Activated T-cell treated with anti-CD3 and anti-CD28 coated beads, Interleukin-2, amount 50 U/mL, for 4 hours (primary cell): ENCODE measurements at regions not wholly inside any gene's neighbourhood (a gene's known extent, or its start where the extent isn't known, plus 50 kb on each side); places are given as distances from the start of the nearest gene placed in this dataset.
"Not testable (repeated sequence)": the region's sequence is repeated elsewhere in the genome, so short reads cannot be mapped to it uniquely, and the experiment has no call there.

Experiments used
- ATAC-seq, 2 donors: fragments of 200-7000 bp; cut with Tn5 transposase; one replicate each; pipeline ENCODE4 v1.10.0; 2021
- DNase-seq: peaks from one replicate; pipeline ENCODE4 v3.0.0-alpha.2; 2020
- H3K27me3 Mint-ChIP-seq: one replicate; pipeline ENCODE4 v1.8.0; 2021; ENCODE audit warnings: low read depth, mixed read lengths
- H3K36me3 Mint-ChIP-seq: one replicate; pipeline ENCODE4 v1.8.0; 2022; ENCODE audit warnings: mixed read lengths; ENCODE audit not compliant: insufficient read depth
- H3K4me1 Mint-ChIP-seq: one replicate; pipeline ENCODE4 v1.8.0; 2021; ENCODE audit warnings: low read depth, mixed read lengths
- H3K4me3 Mint-ChIP-seq: one replicate; pipeline ENCODE4 v1.8.0; 2021; ENCODE audit warnings: mild to moderate bottlenecking, moderate library complexity, mixed read lengths
- H3K9me3 Mint-ChIP-seq: one replicate; pipeline ENCODE4 v1.8.0; 2021; ENCODE audit warnings: mixed read lengths

DNA sequence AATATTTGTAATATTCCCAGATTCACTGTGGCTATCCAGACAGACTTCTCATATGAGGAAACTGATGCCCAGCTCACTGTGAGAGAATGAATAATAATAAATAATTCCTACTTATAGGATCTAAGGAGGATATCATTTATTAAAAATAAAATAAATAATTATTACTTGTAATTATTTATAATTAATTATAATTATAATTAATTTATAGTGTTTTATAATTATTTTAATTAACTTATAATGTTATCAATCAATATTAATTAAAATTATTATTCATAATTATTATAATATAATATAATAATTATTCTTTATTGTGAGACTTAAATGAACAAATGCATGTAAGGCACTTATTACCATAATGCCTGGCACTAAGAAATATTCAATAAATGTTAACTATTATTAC lies 192.8 kb downstream of the GALC start:
- no peaks in the 10 kb centered on the region for H3K36me3 Mint-ChIP-seq
- no peaks in the 10 kb centered on the region for H3K9me3 Mint-ChIP-seq
- peaks cover 1% of the 10 kb centered on the region for H3K27me3 Mint-ChIP-seq
- DNase-seq (no peak), ATAC-seq (no peak)
- no peaks in the 10 kb centered on the region for H3K4me1 Mint-ChIP-seq
- no peak overlapping the region for H3K4me3 Mint-ChIP-seq

DNA sequence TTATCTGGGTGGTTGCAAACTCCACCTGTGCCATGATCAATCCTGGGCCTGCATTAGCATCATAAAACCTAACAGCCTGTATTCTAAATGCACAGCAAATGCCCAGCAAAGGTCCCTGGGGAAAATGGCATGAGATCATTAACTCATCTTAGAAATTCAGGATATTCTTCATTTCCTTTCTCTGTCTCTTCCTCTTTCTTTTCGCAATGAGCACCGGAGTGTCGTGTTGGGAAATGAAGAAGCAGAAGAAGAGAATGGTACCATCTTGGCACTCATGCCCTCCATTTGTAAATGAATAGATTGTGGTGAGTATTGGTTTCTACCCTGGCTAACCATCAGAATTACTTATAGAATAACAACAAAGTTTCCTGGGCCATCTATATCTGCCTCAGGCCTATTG lies 193.6 kb downstream of the GALC start:
- DNase-seq (no peak), ATAC-seq (no peak)
- Mint-ChIP-seq H3K27me3 (no peaks in the 10 kb centered on the region), H3K36me3 (no peaks in the 10 kb centered on the region), H3K9me3 (no peaks in the 10 kb centered on the region), H3K4me1 (no peaks in the 10 kb centered on the region), H3K4me3 (no peak overlapping the region)

DNA sequence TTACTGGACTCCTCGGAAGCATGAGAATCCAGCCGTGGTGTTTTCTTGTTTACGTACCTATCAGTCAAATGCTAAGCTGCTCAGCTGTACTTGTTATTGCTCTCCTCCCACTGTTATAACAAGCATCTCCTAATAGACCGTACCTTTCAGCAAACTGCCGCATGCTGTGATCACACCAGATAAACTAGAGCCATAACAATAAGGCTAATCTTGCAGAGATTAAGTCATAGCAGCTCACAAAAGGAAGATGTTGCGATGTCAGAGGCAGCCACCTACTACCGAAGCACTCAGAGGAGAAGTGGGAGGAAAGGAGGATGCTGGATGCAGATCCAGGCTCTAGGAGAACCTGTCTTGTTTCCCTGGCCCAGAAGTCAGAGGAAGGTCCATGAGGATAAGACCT lies 196.0 kb downstream of the GALC start:
- ATAC-seq (no peak), DNase-seq (no peak)
- Mint-ChIP-seq H3K36me3 (no peaks in the 10 kb centered on the region), H3K27me3 (no peaks in the 10 kb centered on the region), H3K4me3 (no peak overlapping the region), H3K9me3 (no peaks in the 10 kb centered on the region), H3K4me1 (no peaks in the 10 kb centered on the region)

DNA sequence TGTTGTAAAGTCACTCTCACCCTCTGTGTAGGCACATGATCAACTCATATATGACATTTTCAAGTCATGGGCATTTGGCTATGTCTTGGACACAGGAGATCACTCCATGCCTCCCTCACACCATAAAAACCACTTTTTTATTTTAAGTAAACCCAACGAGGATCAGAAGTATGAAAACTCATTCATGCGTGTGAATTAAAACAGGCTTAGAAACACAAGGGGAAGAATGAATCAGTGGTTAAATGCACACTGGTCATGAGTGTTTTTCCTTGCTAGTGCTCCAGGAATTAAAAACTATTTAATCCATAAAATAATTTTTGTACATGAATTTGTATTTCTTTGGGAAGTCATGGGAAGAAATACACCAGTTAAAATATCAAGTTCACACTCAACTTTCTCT lies 198.4 kb downstream of the GALC start:
- no peaks in the 10 kb centered on the region for H3K4me1 Mint-ChIP-seq
- no peaks in the 10 kb centered on the region for H3K9me3 Mint-ChIP-seq
- ATAC-seq (no peak), DNase-seq (no peak)
- H3K36me3 Mint-ChIP-seq, result no peaks in the 10 kb centered on the region
- H3K27me3 Mint-ChIP-seq, result no peaks in the 10 kb centered on the region
- no peak overlapping the region for H3K4me3 Mint-ChIP-seq

DNA sequence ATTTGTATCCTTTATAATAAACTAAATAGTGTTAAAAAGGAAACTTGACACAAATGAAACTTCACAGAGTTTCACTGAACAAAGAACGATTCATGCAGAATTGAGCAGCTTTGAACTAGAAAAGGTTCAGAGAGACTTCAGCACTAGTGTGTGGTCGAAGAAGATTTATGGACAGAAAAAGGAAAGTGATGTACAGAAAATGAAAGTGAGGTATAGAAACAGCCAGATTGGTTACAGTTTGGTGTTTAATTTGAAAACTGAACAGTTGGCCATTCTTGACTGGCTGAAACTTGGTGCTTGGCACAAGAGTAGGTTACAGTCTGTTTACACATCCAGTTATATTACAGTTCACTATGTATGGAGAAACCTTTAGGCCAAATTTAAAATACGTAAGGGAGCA lies 207.1 kb downstream of the GALC start:
- ATAC-seq (no peak), DNase-seq (no peak)
- Mint-ChIP-seq H3K4me3 (no peak overlapping the region), H3K9me3 (no peaks in the 10 kb centered on the region), H3K27me3 (peaks cover 8% of the 10 kb centered on the region), H3K4me1 (no peaks in the 10 kb centered on the region), H3K36me3 (no peaks in the 10 kb centered on the region)

DNA sequence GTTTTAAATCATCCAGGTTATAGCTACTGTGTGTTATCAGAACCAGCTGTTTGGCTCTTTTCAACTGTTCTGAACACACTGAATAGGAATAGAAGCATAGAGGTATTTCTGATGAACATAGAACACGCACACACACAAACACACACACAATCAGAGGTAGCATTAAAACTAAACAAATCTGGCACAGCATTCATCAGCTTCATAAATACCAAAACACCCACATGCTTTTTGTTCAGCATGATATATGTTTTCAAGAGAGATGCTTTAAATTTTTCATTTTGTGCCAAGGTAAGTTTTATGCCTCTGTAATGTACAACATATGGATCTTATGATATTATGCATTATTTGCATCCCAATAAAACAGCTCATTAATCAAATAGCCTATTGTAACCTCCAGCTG lies 208.6 kb downstream of the GALC start:
- peaks cover 8% of the 10 kb centered on the region for H3K27me3 Mint-ChIP-seq
- DNase-seq (no peak), ATAC-seq (no peak)
- H3K9me3 Mint-ChIP-seq, result no peaks in the 10 kb centered on the region
- H3K36me3 Mint-ChIP-seq, result no peaks in the 10 kb centered on the region
- H3K4me3 Mint-ChIP-seq, result no peak overlapping the region
- H3K4me1 Mint-ChIP-seq, result no peaks in the 10 kb centered on the region

DNA sequence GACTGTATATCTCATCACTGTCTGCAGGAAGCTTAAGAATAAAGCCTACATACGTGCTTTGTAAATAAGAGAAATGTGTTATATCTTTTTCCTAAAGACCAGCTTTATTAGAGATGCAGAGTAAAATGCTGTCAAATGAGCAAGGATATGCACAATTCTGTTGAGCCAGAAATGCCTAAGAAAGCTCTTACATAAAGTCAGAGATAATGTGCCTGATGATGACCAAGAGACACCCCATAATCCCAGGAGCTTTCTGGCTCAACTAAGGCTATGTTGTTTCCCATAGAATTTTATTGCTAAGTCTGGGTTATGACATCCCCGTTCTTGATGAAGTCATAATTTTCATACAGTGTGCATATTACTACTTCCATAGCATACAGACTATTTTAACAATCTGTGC lies 209.9 kb downstream of the GALC start:
- Mint-ChIP-seq H3K9me3 (no peaks in the 10 kb centered on the region), H3K4me1 (no peaks in the 10 kb centered on the region), H3K27me3 (peaks cover 8% of the 10 kb centered on the region), H3K4me3 (no peak overlapping the region), H3K36me3 (no peaks in the 10 kb centered on the region)
- ATAC-seq (no peak), DNase-seq (no peak)

DNA sequence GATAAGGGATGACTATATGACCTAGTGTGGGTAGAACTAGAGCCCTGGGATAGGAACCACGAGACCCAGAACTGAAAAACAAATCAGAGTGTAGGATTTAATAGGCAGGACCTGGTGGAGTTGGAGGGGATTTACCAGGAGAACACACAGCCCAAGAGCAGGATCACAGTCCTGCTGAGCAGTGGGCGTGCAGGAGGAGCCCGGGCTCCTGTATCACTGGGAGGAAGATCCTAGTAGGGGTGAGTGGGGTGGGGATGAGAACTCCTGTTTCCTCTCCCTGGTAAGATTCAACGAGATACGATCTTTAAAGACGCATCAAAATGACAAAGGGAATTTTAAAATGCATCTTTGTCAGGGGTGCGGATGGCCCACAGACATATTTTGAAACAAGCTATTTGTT lies 220.1 kb downstream of the GALC start:
- H3K9me3 Mint-ChIP-seq, result peaks cover 3% of the 10 kb centered on the region
- no peak overlapping the region for H3K4me3 Mint-ChIP-seq
- no peaks in the 10 kb centered on the region for H3K27me3 Mint-ChIP-seq
- DNase-seq (no peak), ATAC-seq (no peak)
- H3K4me1 Mint-ChIP-seq, result no peaks in the 10 kb centered on the region
- no peaks in the 10 kb centered on the region for H3K36me3 Mint-ChIP-seq

DNA sequence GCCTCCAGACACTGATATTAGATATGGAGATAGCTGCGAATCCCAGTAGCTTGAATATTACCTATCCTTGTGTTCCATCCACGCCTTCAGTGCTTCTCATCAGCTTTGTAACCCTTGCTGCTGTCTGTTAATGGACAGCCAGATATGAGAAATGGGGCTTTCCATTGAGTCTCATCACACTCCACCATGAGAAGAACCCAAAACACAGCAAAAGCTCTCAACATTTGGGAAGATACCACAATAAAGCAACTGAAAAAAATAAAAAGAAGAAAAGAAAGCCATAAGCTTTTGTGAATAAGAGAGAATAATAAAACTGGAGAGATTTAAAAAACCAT lies 225.4 kb downstream of the GALC start:
- Mint-ChIP-seq H3K36me3 (no peaks in the 10 kb centered on the region), H3K9me3 (peaks cover 9% of the 10 kb centered on the region)

DNA sequence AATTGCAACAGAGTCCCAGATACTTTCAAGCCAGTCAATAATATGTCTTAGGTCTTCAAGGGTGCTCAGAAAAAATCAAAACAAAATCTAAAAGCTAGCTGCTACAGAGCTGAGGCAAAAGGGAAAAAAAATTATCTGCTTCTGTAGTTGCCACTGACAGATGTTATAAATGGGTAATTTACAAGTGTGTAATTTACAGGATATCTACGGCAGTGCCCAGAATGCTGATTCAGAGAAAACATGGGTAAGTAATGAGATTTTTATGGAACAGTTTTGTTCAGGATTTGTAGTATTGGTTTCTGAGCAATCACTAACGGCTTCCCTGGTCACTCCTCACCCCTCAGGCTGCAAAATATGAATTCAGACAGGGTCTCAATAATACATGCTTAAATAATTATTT lies 234.1 kb downstream of the GALC start:
- Mint-ChIP-seq H3K36me3 (no peaks in the 10 kb centered on the region), H3K4me1 (no peaks in the 10 kb centered on the region)
- no peak for DNase-seq

More for the DNA sequence above, 225.4 kb downstream of the GALC start:
- ATAC-seq (no peak), DNase-seq (no peak)
- no peak overlapping the region for H3K4me3 Mint-ChIP-seq
- no peaks in the 10 kb centered on the region for H3K4me1 Mint-ChIP-seq
- no peaks in the 10 kb centered on the region for H3K27me3 Mint-ChIP-seq

DNA sequence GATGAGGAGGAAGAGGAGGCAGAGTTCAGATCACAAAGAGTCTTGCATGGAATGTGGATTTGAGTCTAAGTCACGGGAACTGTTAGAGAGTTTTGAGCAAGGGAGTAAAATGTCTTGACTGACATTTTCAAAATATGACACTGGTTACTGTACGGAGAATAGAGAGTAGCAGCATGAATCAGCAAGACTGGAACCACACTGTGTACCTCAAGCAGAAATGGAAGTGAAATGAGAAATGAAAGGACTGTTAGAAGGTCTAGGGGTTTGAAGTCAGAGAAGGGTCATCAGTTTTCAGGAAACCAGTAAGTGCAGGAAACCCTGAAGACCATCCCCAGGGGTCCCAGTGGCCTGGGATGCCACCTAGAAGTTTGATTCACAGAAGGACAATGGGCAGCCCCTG lies 236.3 kb downstream of the GALC start:
- no peak for DNase-seq
- no peaks in the 10 kb centered on the region for H3K4me1 Mint-ChIP-seq
- no peak for ATAC-seq
- H3K27me3 Mint-ChIP-seq, result peaks cover 10% of the 10 kb centered on the region
- H3K4me3 Mint-ChIP-seq, result no peak overlapping the region
- no peaks in the 10 kb centered on the region for H3K36me3 Mint-ChIP-seq
- H3K9me3 Mint-ChIP-seq, result no peaks in the 10 kb centered on the region

More for the DNA sequence above, 234.1 kb downstream of the GALC start:
- Mint-ChIP-seq H3K4me3 (no peak overlapping the region), H3K9me3 (peaks cover 9% of the 10 kb centered on the region), H3K27me3 (peaks cover 10% of the 10 kb centered on the region)
- ATAC-seq, result no peak

DNA sequence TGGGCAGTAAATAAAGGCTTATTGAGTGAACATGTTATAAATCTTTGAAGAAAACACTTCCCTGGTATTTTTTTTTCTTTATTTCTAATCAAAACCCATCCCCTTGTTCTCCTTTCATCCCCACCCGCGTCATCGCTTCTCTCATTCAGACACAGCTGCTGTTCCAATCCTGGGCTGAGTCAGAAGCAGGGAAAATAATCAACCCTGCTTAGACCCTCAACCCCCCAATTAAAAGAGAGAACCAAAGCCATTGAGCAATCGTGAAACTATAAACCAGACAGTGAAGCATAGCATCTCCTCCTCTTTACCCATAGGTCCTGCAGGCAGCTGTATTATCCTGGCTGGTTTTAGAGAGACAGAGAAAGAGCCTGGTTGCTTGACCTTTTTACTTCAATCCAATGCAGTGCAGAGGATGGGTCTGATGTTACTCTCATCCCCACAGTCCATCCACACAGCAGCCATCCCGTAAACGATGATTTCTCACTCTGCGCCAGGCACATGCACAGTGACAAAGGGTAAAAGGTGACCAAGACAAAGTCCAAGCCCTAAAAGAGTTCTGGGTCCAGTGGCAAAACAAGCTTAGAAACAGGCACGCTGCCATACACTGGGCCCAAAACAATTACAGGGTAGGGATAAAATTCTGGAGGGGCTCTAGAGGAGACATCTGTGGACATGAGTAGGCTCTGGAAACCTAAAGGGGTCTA lies 238.3 kb downstream of the GALC start:
- H3K27me3 Mint-ChIP-seq, result peaks cover 4% of the 10 kb centered on the region
- no peaks in the 10 kb centered on the region for H3K9me3 Mint-ChIP-seq
- no peak overlapping the region for H3K4me3 Mint-ChIP-seq
- ATAC-seq (no peak), DNase-seq (no peak)
- no peaks in the 10 kb centered on the region for H3K36me3 Mint-ChIP-seq
- H3K4me1 Mint-ChIP-seq, result no peaks in the 10 kb centered on the region

DNA sequence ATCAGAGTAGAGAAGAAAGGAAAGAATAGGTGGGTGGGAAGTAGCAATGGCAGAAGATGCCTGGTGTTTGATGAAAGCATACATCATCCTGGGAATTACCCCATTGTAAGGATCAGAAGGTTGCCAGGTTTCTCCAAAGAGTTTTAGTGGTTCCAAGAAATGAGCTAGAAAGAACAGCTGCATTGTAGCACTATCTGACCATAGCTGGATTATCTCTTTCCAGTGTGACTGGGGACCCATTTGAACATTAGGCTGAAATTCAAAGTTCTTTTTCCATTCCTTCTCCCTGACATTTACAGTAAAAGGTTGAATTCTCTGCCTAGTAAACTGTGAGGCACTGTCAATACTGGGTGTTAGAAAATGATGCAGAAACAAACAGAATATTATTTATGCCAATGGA lies 244.4 kb downstream of the GALC start:
- ATAC-seq, result no peak
- H3K4me3 Mint-ChIP-seq, result no peak overlapping the region

DNA sequence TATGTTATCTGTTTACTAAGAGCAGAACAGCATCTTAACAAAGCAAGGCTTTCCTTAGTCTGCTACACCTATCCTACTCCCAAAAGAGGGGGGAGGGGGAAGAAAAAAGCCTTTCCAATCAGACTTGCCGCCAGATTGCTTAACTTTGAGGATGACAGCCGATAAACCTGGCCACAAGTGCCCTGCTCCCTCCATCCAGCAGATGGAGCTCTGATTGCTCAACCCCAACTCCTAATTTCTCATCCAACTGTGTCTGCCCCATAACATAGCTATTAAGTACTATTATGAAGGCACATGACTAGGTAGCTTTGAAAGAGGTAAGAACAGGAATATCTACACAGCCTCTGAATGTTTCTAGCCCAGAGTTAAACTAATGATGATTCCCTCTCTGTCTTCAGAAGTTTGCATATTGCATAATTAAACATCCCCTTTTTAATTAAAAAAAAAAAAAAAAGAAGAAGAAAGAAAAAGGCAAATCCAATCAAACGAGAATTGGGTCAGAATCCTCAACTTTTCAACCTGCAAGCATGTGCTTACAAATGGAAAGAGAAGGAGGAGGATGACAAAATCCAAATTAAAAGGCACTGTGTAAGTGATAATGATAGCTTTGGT lies 247.4 kb downstream of the GALC start:
- Mint-ChIP-seq H3K36me3 (no peaks in the 10 kb centered on the region), H3K4me3 (no peak overlapping the region), H3K27me3 (peaks cover 4% of the 10 kb centered on the region), H3K9me3 (no peaks in the 10 kb centered on the region), H3K4me1 (no peaks in the 10 kb centered on the region)
- ATAC-seq, result no peak
- DNase-seq, result no peak

More for the DNA sequence above, 244.4 kb downstream of the GALC start:
- peaks cover 4% of the 10 kb centered on the region for H3K27me3 Mint-ChIP-seq
- no peak for DNase-seq
- no peaks in the 10 kb centered on the region for H3K9me3 Mint-ChIP-seq
- no peaks in the 10 kb centered on the region for H3K4me1 Mint-ChIP-seq
- no peaks in the 10 kb centered on the region for H3K36me3 Mint-ChIP-seq

DNA sequence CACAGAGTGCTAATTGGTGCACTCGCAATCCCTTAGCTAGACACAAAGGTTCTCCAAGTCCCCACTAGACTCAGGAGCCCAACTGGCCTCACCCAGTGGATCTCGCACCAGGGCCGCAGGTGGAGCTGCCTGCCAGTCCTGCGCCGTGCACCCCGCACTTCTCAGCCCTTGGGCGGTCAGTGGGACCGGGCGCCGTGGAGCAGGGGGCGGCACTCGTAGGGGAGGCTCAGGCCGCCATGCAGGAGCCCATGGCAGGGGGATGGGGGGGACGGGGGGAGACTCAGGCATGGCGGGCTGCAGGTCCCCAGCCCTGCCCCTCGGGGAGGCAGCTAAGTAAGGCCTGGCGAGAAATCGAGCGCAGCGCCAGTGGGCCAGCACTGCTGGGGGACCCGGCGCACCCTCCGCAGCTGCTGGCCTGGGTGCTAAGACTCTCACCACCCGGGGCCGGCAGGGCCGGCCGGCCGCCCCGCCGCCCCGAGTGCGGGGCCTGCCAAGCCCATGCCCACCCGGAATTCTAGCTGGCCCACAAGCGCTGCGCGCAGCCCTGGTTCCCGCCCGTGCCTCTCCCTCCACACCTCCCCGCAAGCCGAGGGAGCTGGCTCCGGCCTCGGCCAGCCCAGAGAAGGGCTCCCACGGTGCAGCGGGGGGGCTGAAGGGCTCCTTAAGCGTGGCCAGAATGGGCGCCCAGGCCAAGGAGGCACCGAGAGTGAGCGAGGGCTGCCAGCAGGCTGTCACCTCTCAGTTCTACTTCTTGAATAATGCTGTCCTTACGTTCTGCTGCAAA lies 258.2 kb downstream of the GALC start:
- H3K4me3 Mint-ChIP-seq, H3K9me3 Mint-ChIP-seq, H3K27me3 Mint-ChIP-seq, ATAC-seq, H3K36me3 Mint-ChIP-seq, DNase-seq, H3K4me1 Mint-ChIP-seq: not testable (repeated sequence)
